Activated T-cell treated with anti-CD3 and anti-CD28 coated beads for 24 hours (primary cell): ENCODE measurements at regions not wholly inside any gene's neighbourhood (a gene's known extent, or its start where the extent isn't known, plus 50 kb on each side); places are given as distances from the start of the nearest gene placed in this dataset.

Experiments used
- DNase-seq: peaks from one replicate; pipeline ENCODE4 v3.0.0-alpha.2; 2020; ENCODE audit warnings: low read depth

- DNase-seq, result no peak
Observed at GRCh38 chr18:77522051-77522675, 272.5 kb downstream of the GALR1 start.

- no peak for DNase-seq
Observed at GRCh38 chr18:77524909-77525308, 275.3 kb downstream of the GALR1 start.

- no peak for DNase-seq
Observed at GRCh38 chr18:77526962-77527361, 277.3 kb downstream of the GALR1 start.

GRCh38 chr18:77528872-77529271 is 279.2 kb downstream of the GALR1 start:
- DNase-seq, result no peak

GRCh38 chr18:77529492-77530176 is 280.0 kb downstream of the GALR1 start:
- DNase-seq, result no peak

GRCh38 chr18:77530732-77531131 is 281.1 kb downstream of the GALR1 start:
- DNase-seq, result no peak

- no peak for DNase-seq
Observed at GRCh38 chr18:77539860-77540259, 290.2 kb downstream of the GALR1 start.

GRCh38 chr18:77544792-77545191 is 295.1 kb downstream of the GALR1 start:
- no peak for DNase-seq

- DNase-seq, result no peak
Observed at GRCh38 chr18:77547757-77548156, 298.1 kb downstream of the GALR1 start.

GRCh38 chr18:77548790-77549420 is 299.3 kb downstream of the GALR1 start:
- no peak for DNase-seq

GRCh38 chr18:77550625-77551024 is 301.0 kb downstream of the GALR1 start:
- DNase-seq, result no peak

GRCh38 chr18:77551055-77551454 is 301.4 kb downstream of the GALR1 start:
- DNase-seq, result no peak

GRCh38 chr18:77552945-77553344 is 303.3 kb downstream of the GALR1 start:
- DNase-seq, result no peak

GRCh38 chr18:77554061-77554460 is 304.4 kb downstream of the GALR1 start:
- no peak for DNase-seq

- no peak for DNase-seq
Observed at GRCh38 chr18:77557046-77557587, 307.5 kb downstream of the GALR1 start.

GRCh38 chr18:77559274-77559910 is 309.7 kb downstream of the GALR1 start:
- no peak for DNase-seq

GRCh38 chr18:77560341-77560992 is 310.8 kb downstream of the GALR1 start:
- no peak for DNase-seq

GRCh38 chr18:77566604-77567003 is 317.0 kb downstream of the GALR1 start:
- DNase-seq, result no peak

- no peak for DNase-seq
Observed at GRCh38 chr18:77567205-77567604, 317.6 kb downstream of the GALR1 start.

- DNase-seq, result no peak
Observed at GRCh38 chr18:77571743-77572142, 322.1 kb downstream of the GALR1 start.

GRCh38 chr18:77572537-77572936 is 322.9 kb downstream of the GALR1 start:
- no peak for DNase-seq

GRCh38 chr18:77573571-77573970 is 323.9 kb downstream of the GALR1 start:
- no peak for DNase-seq
